Panc1 (cell line): ENCODE measurements at regions not wholly inside any gene's neighbourhood (a gene's known extent, or its start where the extent isn't known, plus 50 kb on each side); places are given as distances from the start of the nearest gene placed in this dataset.

Experiments used
- ATAC-seq: fragments of 200-7000 bp; cut with Tn5 transposase; 2 replicates; pipeline ENCODE4 v1.9.1; 2020; ENCODE audit warnings: mild to moderate bottlenecking, moderate library complexity
- BruUV-seq: library from RNA; stranded (reverse); fragments of 400-500 nt; replicated peaks from 2 replicates; lab custom pipeline; 2021; lab: Mats Ljungman, UMichigan
- CTCF ChIA-PET: fragments of 300-600 bp; sonication (Branson Sonifier 250); formaldehyde crosslinking; loops from one replicate; lab custom pipeline; 2022; ENCODE audit warnings: antibody characterized with exemption; lab: Charles Lee
- POLR2A ChIA-PET: fragments of 300-600 bp; sonication (Branson Sonifier 250); formaldehyde crosslinking; loops from one replicate; lab custom pipeline; 2022; ENCODE audit warnings: antibody characterized with exemption; lab: Charles Lee
- DNase-seq: peaks from one replicate; pipeline ENCODE4 v3.0.0-alpha.2; 2010; ENCODE audit warnings: low read depth, low spot score
- H3K27ac ChIP-seq: 2 replicates; pipeline ENCODE4 v1.5.1; 2011; ENCODE audit warnings: mild to moderate bottlenecking, low read length, inconsistent platforms
- H3K27me3 ChIP-seq: fragments of 200-500 bp; sonication (Bioruptor generic); 2 replicates; pipeline ENCODE4 v1.6.0; 2014; ENCODE audit warnings: low read length, inconsistent platforms; ENCODE audit not compliant: control insufficient read depth, insufficient read depth
- H3K36me3 ChIP-seq: fragments of 200-500 bp; sonication (Bioruptor generic); 2 replicates; pipeline ENCODE4 v1.5.1; 2014; ENCODE audit warnings: inconsistent platforms, mild to moderate bottlenecking, low read length, moderate library complexity; ENCODE audit not compliant: control insufficient read depth, insufficient read depth
- H3K4me1 ChIP-seq: 2 replicates; pipeline ENCODE4 v1.5.1; 2011; ENCODE audit warnings: inconsistent platforms, mild to moderate bottlenecking, low read length, moderate library complexity; ENCODE audit not compliant: control insufficient read depth, insufficient read depth
- H3K4me3 ChIP-seq, 2 experiments: 2 replicates each; pipeline ENCODE4 v1.5.1; 2011 to 2012; ENCODE audit warnings: low read depth in 2 of 2, low read length in 2 of 2, mild to moderate bottlenecking in 2 of 2, inconsistent platforms in 1 of 2, moderate library complexity in 1 of 2
- H3K9me3 ChIP-seq: fragments of 200-500 bp; sonication (Bioruptor generic); 2 replicates; pipeline ENCODE4 v1.5.1; 2014; ENCODE audit warnings: low read depth, mild to moderate bottlenecking, inconsistent platforms, low read length, moderate library complexity; ENCODE audit not compliant: control insufficient read depth, insufficient read depth
- POLR2AphosphoS5 ChIP-seq: IDR thresholded peaks from 2 replicates; pipeline ENCODE4 v1.6.1; 2012; ENCODE audit warnings: mild to moderate bottlenecking, low read depth, low read length, moderate library complexity
- SIN3A ChIP-seq: IDR thresholded peaks from 2 replicates; pipeline ENCODE4 v1.6.1; 2012; ENCODE audit warnings: low read depth, mild to moderate bottlenecking, low read length, moderate library complexity, borderline replicate concordance; ENCODE audit not compliant: insufficient read depth
- TCF7L2 ChIP-seq: IDR thresholded peaks from 2 replicates; pipeline ENCODE4 v1.6.1; 2011; ENCODE audit warnings: mild to moderate bottlenecking, low read depth, low read length, inconsistent platforms
- in situ Hi-C: cut with HindIII; loops from 2 replicates; pipeline ENCODE4 v1.10.0; 2016; ENCODE audit warnings: low sequenced_read_pairs, low pct_unique_long_range_greater_than_20kb
- intact Hi-C: fragments of 100-400 bp; cut with micrococcal nuclease; formaldehyde crosslinking; loops from one replicate; pipeline ENCODE4 v1.10.0; 2022; ENCODE audit not compliant: unreplicated experiment
- TF ChIP-seq, protein P1 (sequence below): fragments of 450-650 bp; IDR thresholded peaks from 2 replicates; pipeline ENCODE4 v1.5.1; 2017; ENCODE audit warnings: mild to moderate bottlenecking
- TF ChIP-seq, protein P2 (sequence below), 2 experiments: IDR thresholded peaks; 2 replicates each; pipeline ENCODE4 v1.6.1; 2011 to 2012; ENCODE audit warnings: low read depth in 2 of 2, control low read depth in 1 of 2, low read length in 1 of 2, mild to moderate bottlenecking in 1 of 2, moderate library complexity in 1 of 2; ENCODE audit not compliant: insufficient read depth in 1 of 2

DNA sequence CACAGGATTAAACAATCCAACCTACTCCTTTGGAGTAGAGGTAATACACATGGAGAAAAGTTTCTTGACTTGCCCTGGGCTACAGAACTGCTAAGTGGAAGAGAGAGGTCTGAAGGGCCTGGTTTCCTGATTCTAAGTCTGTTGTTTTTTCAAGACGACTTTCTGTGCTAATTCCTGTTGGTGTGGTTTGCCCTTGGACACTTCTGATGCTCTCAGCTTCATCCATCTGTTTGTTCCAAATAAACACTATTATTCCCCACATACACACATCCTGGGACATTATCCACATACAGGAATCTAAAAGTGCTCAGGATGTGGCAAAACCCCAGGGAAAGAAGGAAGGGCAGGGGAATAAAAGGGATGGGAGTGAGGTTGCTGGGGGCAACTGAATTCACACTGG, 393.5 kb upstream of the TBL1XR1 start:
- Histone ChIP-seq H3K4me1 (peaks cover 15% of the 10 kb centered on the region), H3K27me3 (no peaks in the 10 kb centered on the region), H3K27ac (peak overlapping the region; percentile 56; the same call in 1 of the 2 replicates), H3K36me3 (no peaks in the 10 kb centered on the region), H3K9me3 (no peaks in the 10 kb centered on the region), H3K4me3 (no peak overlapping the region)
- no peak for DNase-seq
- intact Hi-C loops: loop anchor here (10.0 kb wide), 1 partner anchor 396 kb away; the partner anchor contains the start of gene TBL1XR1
- no TSS peak for BruUV-seq
- in situ Hi-C loops: no loop called here
- ChIA-PET CTCF (no interaction called here), POLR2A (interaction anchor here (0.8 kb wide), 1 partner anchor 472 kb away, joined by 6 read pairs; no protein-coding TSS in a partner anchor)
- TF ChIP-seq, protein P1, sequence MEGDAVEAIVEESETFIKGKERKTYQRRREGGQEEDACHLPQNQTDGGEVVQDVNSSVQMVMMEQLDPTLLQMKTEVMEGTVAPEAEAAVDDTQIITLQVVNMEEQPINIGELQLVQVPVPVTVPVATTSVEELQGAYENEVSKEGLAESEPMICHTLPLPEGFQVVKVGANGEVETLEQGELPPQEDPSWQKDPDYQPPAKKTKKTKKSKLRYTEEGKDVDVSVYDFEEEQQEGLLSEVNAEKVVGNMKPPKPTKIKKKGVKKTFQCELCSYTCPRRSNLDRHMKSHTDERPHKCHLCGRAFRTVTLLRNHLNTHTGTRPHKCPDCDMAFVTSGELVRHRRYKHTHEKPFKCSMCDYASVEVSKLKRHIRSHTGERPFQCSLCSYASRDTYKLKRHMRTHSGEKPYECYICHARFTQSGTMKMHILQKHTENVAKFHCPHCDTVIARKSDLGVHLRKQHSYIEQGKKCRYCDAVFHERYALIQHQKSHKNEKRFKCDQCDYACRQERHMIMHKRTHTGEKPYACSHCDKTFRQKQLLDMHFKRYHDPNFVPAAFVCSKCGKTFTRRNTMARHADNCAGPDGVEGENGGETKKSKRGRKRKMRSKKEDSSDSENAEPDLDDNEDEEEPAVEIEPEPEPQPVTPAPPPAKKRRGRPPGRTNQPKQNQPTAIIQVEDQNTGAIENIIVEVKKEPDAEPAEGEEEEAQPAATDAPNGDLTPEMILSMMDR: no peak
- TF ChIP-seq, protein P2, sequence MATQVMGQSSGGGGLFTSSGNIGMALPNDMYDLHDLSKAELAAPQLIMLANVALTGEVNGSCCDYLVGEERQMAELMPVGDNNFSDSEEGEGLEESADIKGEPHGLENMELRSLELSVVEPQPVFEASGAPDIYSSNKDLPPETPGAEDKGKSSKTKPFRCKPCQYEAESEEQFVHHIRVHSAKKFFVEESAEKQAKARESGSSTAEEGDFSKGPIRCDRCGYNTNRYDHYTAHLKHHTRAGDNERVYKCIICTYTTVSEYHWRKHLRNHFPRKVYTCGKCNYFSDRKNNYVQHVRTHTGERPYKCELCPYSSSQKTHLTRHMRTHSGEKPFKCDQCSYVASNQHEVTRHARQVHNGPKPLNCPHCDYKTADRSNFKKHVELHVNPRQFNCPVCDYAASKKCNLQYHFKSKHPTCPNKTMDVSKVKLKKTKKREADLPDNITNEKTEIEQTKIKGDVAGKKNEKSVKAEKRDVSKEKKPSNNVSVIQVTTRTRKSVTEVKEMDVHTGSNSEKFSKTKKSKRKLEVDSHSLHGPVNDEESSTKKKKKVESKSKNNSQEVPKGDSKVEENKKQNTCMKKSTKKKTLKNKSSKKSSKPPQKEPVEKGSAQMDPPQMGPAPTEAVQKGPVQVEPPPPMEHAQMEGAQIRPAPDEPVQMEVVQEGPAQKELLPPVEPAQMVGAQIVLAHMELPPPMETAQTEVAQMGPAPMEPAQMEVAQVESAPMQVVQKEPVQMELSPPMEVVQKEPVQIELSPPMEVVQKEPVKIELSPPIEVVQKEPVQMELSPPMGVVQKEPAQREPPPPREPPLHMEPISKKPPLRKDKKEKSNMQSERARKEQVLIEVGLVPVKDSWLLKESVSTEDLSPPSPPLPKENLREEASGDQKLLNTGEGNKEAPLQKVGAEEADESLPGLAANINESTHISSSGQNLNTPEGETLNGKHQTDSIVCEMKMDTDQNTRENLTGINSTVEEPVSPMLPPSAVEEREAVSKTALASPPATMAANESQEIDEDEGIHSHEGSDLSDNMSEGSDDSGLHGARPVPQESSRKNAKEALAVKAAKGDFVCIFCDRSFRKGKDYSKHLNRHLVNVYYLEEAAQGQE (IDR thresholded peaks at IDR 0.05; ENCODE audit: insufficient read depth in 1 of 2, low read depth in 2 of 2, low read length in 1 of 2): no peak
- TF ChIP-seq POLR2AphosphoS5: no peak
- no peak for ATAC-seq

DNA sequence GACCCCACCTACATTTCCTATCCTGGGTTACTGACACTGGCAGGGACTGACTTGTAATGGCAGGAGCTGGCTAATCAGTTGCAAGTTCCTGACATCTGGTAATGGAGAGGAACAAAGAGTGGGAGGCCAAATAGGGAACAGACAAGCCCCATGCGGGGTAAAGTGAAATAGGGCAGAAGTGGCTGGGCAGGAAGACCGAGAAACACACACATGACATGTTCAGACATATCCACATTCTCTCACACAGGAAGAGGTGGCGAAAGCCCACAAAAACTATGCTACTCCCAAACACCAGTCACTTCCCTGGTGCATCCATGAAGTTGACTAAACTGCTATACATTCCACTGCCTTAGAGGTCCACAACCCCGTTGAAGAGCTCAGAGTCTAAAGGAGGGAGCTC, 394.1 kb upstream of the TBL1XR1 start:
- Histone ChIP-seq H3K27ac (peak overlapping the region; percentile 56), H3K4me3 (no peak overlapping the region), H3K36me3 (no peaks in the 10 kb centered on the region), H3K9me3 (no peaks in the 10 kb centered on the region), H3K4me1 (peaks cover 20% of the 10 kb centered on the region), H3K27me3 (no peaks in the 10 kb centered on the region)
- CTCF ChIA-PET: no interaction called here
- TF ChIP-seq POLR2AphosphoS5 (no peak), TCF7L2 (no peak), SIN3A (no peak)
- TF ChIP-seq, protein P1: no peak
- TF ChIP-seq, protein P2 (IDR thresholded peaks at IDR 0.05; ENCODE audit: insufficient read depth in 1 of 2, low read depth in 2 of 2, low read length in 1 of 2): no peak
- ATAC-seq (no peak; the same call in 1 of the 2 replicates), DNase-seq (no peak)
- POLR2A ChIA-PET: interaction anchor here (0.8 kb wide), 1 partner anchor 471 kb away, joined by 6 read pairs; no protein-coding TSS in a partner anchor
- BruUV-seq: no TSS peak
- in situ Hi-C loops (no loop called here), intact Hi-C loops (loop anchor here (10.0 kb wide), 1 partner anchor 397 kb away; the partner anchor contains the start of gene TBL1XR1)
